ENCODE measurements at regions not wholly inside any gene's neighbourhood (a gene's known extent, or its start where the extent isn't known, plus 50 kb on each side); places are given as distances from the start of the nearest gene placed in this dataset.

GRCh38 chr13:110070511-110071120, 236.3 kb downstream of the COL4A1 start:
- Histone ChIP-seq H3K9me3 (no peaks in the 10 kb centered on the region), H3K36me3 (no peaks in the 10 kb centered on the region), H3K4me3 (no peak overlapping the region), H3K27me3 (no peaks in the 10 kb centered on the region), H3K27ac (no peak overlapping the region), H3K4me1 (no peaks in the 10 kb centered on the region)
- intact Hi-C loops (cut with DNase I; ENCODE audit: low total_unique reads): no loop called here
- no peak for DNase-seq
- TF ChIP-seq, protein P1, sequence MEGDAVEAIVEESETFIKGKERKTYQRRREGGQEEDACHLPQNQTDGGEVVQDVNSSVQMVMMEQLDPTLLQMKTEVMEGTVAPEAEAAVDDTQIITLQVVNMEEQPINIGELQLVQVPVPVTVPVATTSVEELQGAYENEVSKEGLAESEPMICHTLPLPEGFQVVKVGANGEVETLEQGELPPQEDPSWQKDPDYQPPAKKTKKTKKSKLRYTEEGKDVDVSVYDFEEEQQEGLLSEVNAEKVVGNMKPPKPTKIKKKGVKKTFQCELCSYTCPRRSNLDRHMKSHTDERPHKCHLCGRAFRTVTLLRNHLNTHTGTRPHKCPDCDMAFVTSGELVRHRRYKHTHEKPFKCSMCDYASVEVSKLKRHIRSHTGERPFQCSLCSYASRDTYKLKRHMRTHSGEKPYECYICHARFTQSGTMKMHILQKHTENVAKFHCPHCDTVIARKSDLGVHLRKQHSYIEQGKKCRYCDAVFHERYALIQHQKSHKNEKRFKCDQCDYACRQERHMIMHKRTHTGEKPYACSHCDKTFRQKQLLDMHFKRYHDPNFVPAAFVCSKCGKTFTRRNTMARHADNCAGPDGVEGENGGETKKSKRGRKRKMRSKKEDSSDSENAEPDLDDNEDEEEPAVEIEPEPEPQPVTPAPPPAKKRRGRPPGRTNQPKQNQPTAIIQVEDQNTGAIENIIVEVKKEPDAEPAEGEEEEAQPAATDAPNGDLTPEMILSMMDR (IDR thresholded peaks at IDR 0.05): no peak

DNA sequence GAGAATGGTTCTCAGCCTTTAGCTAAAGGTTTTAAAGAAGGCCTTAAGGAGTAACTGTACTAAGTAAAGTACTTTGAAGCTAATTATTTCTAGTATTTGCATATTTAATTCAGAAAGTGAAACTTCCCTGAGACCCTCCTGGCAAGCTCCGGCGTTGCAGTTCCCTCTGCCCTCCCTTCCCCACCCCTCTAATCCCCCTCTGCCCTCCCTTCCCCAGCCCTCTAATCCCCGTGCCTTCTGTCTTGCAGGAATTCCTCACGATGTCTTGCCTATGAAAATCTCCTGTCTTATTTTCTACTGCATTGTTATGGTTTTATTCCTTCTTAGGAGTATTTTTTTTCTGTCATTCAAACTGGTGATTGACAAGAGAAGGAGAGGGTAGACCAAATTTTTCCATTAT, 236.9 kb downstream of the COL4A1 start:
- no peak overlapping the region for H3K4me3 ChIP-seq
- H3K27me3 ChIP-seq: no peaks in the 10 kb centered on the region
- no peaks in the 10 kb centered on the region for H3K4me1 ChIP-seq
- intact Hi-C loops (cut with DNase I; ENCODE audit: low total_unique reads): no loop called here
- H3K9me3 ChIP-seq: no peaks in the 10 kb centered on the region
- no peak for DNase-seq
- TF ChIP-seq, protein P1 (IDR thresholded peaks at IDR 0.05): no peak
- H3K36me3 ChIP-seq: no peaks in the 10 kb centered on the region
- H3K27ac ChIP-seq: no peak overlapping the region

DNA sequence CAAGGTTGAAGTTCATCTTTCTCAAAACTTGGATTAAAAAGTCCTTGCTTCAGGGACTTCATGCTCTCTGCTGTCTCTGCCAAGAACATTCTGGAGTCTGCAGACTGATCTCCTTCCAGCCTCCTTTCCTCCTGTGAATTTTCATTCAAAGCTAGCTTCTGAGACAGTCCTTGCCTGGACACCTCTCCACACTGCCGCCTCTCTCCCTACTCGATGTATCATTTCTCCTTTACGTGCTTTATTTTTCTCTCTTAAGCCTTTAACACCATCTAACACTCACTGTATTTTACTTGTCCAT, 238.8 kb downstream of the COL4A1 start:
- TF ChIP-seq, protein P1 (IDR thresholded peaks at IDR 0.05): no peak
- no peaks in the 10 kb centered on the region for H3K9me3 ChIP-seq
- H3K36me3 ChIP-seq: no peaks in the 10 kb centered on the region
- no peaks in the 10 kb centered on the region for H3K4me1 ChIP-seq
- no peaks in the 10 kb centered on the region for H3K27me3 ChIP-seq
- H3K27ac ChIP-seq: no peak overlapping the region
- no peak for DNase-seq
- intact Hi-C loops (cut with DNase I; ENCODE audit: low total_unique reads): no loop called here
- no peak overlapping the region for H3K4me3 ChIP-seq

DNA sequence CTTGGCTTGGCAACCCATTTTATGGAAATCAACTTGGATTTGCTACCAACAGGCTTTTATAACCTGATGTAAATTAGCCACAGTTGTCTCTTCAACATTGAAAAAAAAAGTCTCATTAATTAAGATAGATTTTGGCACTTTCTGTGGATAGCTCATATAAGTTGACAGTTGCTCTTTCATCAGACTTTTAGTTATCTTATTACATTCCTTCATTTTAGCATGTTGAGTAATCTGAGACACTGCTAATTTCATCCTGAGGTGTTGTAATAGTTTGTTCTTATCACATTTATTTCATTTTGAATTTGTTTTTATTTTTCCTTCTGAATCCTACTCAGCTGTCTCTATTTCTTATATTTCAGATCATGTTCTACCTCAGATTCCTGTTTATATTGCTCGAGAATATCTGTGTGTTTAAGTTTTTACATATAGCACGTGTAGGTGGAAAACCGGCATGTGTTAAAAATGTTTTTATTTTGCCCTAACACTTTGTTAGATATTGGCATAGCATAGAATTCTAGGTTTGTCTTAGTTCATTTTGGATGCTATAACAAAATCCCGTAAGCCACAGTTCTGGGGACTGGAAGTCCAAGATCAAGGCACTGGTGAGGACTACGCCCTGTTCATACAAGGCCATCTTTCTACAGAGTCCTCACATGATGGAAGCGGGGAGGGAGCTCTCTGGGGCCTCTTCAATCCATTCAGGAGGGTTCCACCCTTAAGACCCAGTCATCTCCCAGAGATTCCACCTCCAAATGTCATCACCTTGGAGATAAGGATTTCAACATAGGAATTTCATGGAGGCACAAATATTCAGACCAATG, 239.4 kb downstream of the COL4A1 start:
- Histone ChIP-seq H3K9me3 (no peaks in the 10 kb centered on the region), H3K36me3 (no peaks in the 10 kb centered on the region), H3K4me3 (no peak overlapping the region), H3K27me3 (no peaks in the 10 kb centered on the region), H3K4me1 (no peaks in the 10 kb centered on the region), H3K27ac (no peak overlapping the region)
- no peak for DNase-seq
- TF ChIP-seq, protein P1 (IDR thresholded peaks at IDR 0.05): no peak
- intact Hi-C loops (cut with DNase I; ENCODE audit: low total_unique reads): no loop called here

GRCh38 chr13:110065780-110066179, 241.2 kb downstream of the COL4A1 start:
- intact Hi-C loops (cut with DNase I; ENCODE audit: low total_unique reads): no loop called here
- no peaks in the 10 kb centered on the region for H3K36me3 ChIP-seq
- H3K27me3 ChIP-seq: no peaks in the 10 kb centered on the region
- DNase-seq: no peak
- TF ChIP-seq, protein P1 (IDR thresholded peaks at IDR 0.05): no peak
- no peaks in the 10 kb centered on the region for H3K9me3 ChIP-seq
- no peaks in the 10 kb centered on the region for H3K4me1 ChIP-seq
- H3K4me3 ChIP-seq: no peak overlapping the region
- no peak overlapping the region for H3K27ac ChIP-seq
